GM18907 (cell line): ENCODE measurements at regions not wholly inside any gene's neighbourhood (a gene's known extent, or its start where the extent isn't known, plus 50 kb on each side); places are given as distances from the start of the nearest gene placed in this dataset.

Experiments used
- ATAC-seq: cut with Tn5 transposase; IDR thresholded peaks from one replicate; pipeline ENCODE4 v1.9.1; 2021; ENCODE audit warnings: mild to moderate bottlenecking, moderate library complexity; ENCODE audit not compliant: unreplicated experiment

GRCh38 chr6:148076051-148076450 lies 266.6 kb upstream of the SASH1 start:
- ATAC-seq = no peak

- no peak for ATAC-seq
These were observed 262.3 kb upstream of the SASH1 start for GRCh38 chr6:148080315-148080714.

- no peak for ATAC-seq
These were observed 261.6 kb upstream of the SASH1 start for GRCh38 chr6:148081076-148081475.

GRCh38 chr6:148082044-148082443 lies 260.6 kb upstream of the SASH1 start:
- no peak for ATAC-seq

- no peak for ATAC-seq
These were observed 259.9 kb upstream of the SASH1 start for GRCh38 chr6:148082696-148083095.

- ATAC-seq = no peak
These were observed 256.9 kb upstream of the SASH1 start for GRCh38 chr6:148085631-148086331.

- ATAC-seq = no peak
These were observed 256.3 kb upstream of the SASH1 start for GRCh38 chr6:148086386-148086785.

- ATAC-seq = no peak
These were observed 255.8 kb upstream of the SASH1 start for GRCh38 chr6:148086843-148087242.

GRCh38 chr6:148087659-148088058 lies 255.0 kb upstream of the SASH1 start:
- ATAC-seq = no peak

GRCh38 chr6:148090326-148090725 lies 252.3 kb upstream of the SASH1 start:
- no peak for ATAC-seq

- ATAC-seq = no peak
These were observed 251.2 kb upstream of the SASH1 start for GRCh38 chr6:148091394-148091793.

- no peak for ATAC-seq
These were observed 239.2 kb upstream of the SASH1 start for GRCh38 chr6:148103436-148103835.

- ATAC-seq = no peak
These were observed 238.5 kb upstream of the SASH1 start for GRCh38 chr6:148104131-148104530.

GRCh38 chr6:148105695-148106094 lies 236.9 kb upstream of the SASH1 start:
- ATAC-seq = no peak

- ATAC-seq = no peak
These were observed 234.7 kb upstream of the SASH1 start for GRCh38 chr6:148107911-148108310.

- no peak for ATAC-seq
These were observed 232.9 kb upstream of the SASH1 start for GRCh38 chr6:148109732-148110131.

- no peak for ATAC-seq
These were observed 231.7 kb upstream of the SASH1 start for GRCh38 chr6:148110925-148111324.

- ATAC-seq = no peak
These were observed 229.8 kb upstream of the SASH1 start for GRCh38 chr6:148112851-148113319.

GRCh38 chr6:148116001-148116400 lies 226.6 kb upstream of the SASH1 start:
- no peak for ATAC-seq

GRCh38 chr6:148118244-148118643 lies 224.4 kb upstream of the SASH1 start:
- no peak for ATAC-seq

GRCh38 chr6:148128014-148128730 lies 214.5 kb upstream of the SASH1 start:
- no peak for ATAC-seq

- no peak for ATAC-seq
These were observed 208.0 kb upstream of the SASH1 start for GRCh38 chr6:148134592-148134991.
